GM21423 (cell line): ENCODE measurements at regions not wholly inside any gene's neighbourhood (a gene's known extent, or its start where the extent isn't known, plus 50 kb on each side); places are given as distances from the start of the nearest gene placed in this dataset.

Source experiments
- ATAC-seq: cut with Tn5 transposase; IDR thresholded peaks from one replicate; pipeline ENCODE4 v1.9.1; 2021; ENCODE audit warnings: mild to moderate bottlenecking, moderate library complexity; ENCODE audit not compliant: unreplicated experiment

GRCh38 chr12:39240587-39240986 lies 202.3 kb downstream of the KIF21A start:
- ATAC-seq, result no peak

GRCh38 chr12:39239490-39240486 lies 203.1 kb downstream of the KIF21A start:
- ATAC-seq, result no peak

DNA sequence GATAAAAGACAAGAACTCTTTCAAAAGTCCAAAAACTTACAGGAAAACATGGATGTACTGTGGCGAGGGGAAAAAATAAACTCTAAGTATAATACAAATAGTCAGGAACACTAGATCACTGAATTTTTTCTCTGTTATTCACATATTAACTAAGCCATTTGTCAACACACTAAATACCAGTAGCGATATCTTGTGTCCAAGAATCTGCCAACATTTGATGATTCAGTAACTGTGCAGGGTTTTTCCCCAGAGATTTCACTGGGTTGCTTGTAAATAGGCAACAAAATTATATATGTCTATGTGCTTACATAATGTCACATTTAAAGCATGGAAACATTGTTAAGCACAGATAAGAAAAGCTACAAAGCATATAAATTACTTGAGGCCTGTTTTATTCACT lies 205.9 kb downstream of the KIF21A start:
- no peak for ATAC-seq

GRCh38 chr12:39235990-39236767 lies 206.7 kb downstream of the KIF21A start:
- ATAC-seq, result no peak

DNA sequence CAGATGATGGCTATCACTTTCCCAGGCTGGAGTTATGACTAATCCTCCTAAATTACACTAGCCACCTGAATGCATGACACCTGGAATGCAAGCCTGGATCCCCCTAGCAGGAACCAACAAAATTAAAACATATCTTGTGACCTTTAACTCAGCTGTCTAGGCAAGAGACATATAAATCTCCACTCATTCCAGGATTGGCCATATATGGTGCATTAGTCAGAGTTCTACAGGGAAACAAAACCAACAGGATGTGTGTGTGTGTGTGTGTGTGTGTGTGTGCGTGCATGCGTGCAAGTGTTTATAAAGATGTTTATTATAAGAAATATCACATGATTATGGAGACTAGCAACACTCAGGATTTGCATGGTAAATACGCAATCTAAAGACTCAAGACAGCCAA lies 212.8 kb downstream of the KIF21A start:
- ATAC-seq, result no peak

- ATAC-seq, result no peak
These were observed 215.7 kb downstream of the KIF21A start for GRCh38 chr12:39227218-39227617.

GRCh38 chr12:39224971-39225370 lies 217.9 kb downstream of the KIF21A start:
- ATAC-seq, result no peak

GRCh38 chr12:39205969-39206368 lies 237.0 kb downstream of the KIF21A start:
- ATAC-seq, result no peak

- no peak for ATAC-seq
These were observed 243.6 kb downstream of the KIF21A start for GRCh38 chr12:39199351-39199750.

DNA sequence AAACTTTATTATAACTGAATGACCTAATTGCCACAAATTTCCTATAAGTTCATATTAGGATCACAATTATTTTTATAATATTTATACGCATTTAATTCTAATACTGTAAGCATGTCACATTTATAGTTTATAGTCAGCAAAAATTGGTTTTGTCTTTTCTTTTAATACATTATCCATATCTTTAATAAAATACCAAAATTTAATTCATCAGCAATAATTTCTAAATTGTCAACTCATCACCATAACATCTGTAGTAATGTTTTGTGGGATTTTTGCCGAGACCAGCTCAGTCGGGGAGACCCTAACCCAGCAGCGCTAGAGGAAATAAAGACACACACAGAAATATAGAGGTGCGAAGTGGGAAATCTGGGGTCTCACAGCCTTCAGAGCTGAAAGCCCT lies 254.2 kb downstream of the KIF21A start:
- no peak for ATAC-seq

GRCh38 chr12:39186744-39187143 lies 256.2 kb downstream of the KIF21A start:
- no peak for ATAC-seq

DNA sequence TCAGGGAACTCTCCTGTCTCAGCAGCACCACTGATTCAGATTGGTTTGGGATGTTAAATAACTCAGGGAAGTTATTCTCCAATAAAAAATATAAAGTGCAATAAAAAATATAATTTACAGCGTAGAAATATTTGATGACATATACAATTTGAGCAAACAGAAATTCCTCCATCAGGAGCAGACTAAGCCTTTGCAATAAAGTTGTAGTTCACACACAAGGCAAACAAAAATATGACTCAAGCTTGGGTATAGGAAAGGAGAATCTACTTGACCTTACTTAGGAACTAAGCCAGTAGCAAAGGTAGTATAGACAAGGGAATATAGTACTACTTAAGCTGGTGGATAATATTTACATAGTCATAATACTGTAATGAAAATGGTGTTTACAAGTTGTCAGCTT lies 264.1 kb downstream of the KIF21A start:
- ATAC-seq, result no peak

GRCh38 chr12:39176356-39176755 lies 266.6 kb downstream of the KIF21A start:
- ATAC-seq, result no peak

DNA sequence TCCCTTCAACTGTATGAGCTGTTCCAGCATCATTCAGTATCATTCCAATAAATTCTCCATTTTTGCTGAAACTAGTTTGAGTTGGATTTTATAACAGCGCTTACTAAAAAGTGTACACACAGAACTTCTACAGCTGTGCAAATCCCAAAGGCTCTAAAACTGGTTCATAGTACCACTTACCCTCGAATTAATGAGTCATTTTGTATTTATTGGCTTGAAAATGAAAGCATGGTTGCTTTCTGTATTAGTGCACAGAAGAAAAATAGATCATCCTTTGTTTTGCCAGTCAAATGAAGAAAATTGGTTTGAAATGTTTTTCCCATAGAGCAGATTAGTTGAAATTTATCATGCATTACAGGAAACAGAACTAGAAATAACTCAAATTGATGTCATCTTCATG lies 268.3 kb upstream of the CPNE8 start:
- ATAC-seq, result no peak

- no peak for ATAC-seq
These were observed 259.9 kb upstream of the CPNE8 start for GRCh38 chr12:39165338-39165737.

DNA sequence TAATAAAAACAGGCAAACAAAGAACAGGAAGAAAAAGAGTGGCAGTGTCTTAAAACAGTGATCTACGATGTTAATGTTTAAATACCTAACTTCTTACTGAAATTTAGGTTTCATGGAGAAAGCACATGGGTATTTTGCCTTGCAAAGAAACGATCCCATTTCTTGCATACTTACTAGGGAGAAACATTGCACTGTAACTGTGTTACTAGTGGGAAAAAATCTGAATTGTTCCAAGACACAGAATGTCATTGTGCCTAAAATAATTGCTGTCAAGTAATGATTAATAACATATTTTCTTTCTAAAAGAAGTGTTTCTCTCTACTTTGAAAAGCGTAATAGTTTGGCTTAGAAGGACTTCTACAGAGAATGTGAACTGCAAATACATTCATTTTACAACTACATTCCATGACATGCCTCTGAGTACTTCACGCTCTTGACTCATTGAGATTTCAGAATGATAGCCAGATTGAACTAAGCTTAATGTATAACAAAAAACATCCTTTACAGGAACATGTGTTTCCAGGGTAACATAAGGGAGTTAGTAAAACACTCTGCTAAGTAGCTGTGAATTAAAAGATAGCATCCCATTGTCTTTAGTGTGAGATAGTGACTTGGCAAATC lies 256.2 kb upstream of the CPNE8 start:
- ATAC-seq, result no peak

DNA sequence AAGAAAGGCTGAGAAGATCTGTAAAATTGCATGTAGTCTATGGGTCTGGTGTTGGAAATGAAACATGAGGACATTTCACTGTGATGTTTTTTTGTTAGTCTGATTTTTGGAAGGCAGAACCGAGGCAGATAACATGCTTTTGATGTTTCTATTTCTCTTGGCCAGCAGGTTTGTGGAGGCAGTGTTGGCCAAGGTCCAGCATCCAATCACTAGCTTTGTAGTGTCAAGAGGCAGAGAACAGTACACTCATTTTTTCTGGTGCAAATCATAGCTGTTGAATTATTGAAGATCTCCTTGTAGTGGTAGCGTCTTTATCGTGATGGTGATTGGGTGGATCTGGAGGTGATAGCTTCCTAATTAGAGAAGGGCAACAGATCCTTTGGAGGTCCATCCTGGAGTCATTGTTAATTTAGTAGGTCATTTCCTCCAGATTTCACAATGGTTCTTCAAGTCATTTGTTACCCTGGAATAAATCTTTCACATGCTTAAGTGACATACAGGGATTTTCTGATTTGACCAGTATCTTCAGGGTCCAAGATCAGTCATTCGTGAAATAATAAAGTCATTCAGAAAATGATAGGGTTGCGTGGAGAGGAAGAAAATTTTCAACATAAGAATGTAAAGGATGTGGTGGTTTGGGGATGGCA lies 252.4 kb upstream of the CPNE8 start:
- no peak for ATAC-seq

- ATAC-seq, result peak; percentile 85
These were observed 240.0 kb upstream of the CPNE8 start for GRCh38 chr12:39145175-39145999.

- ATAC-seq, result no peak
These were observed 239.2 kb upstream of the CPNE8 start for GRCh38 chr12:39144613-39145061.

- no peak for ATAC-seq
These were observed 232.9 kb upstream of the CPNE8 start for GRCh38 chr12:39138268-39138667.
